HG03103 (cell line): ENCODE measurements at regions not wholly inside any gene's neighbourhood (a gene's known extent, or its start where the extent isn't known, plus 50 kb on each side); places are given as distances from the start of the nearest gene placed in this dataset.

Experiments used
- ATAC-seq: cut with Tn5 transposase; IDR thresholded peaks from one replicate; pipeline ENCODE4 v1.9.1; 2021; ENCODE audit warnings: low read depth; ENCODE audit not compliant: unreplicated experiment

DNA sequence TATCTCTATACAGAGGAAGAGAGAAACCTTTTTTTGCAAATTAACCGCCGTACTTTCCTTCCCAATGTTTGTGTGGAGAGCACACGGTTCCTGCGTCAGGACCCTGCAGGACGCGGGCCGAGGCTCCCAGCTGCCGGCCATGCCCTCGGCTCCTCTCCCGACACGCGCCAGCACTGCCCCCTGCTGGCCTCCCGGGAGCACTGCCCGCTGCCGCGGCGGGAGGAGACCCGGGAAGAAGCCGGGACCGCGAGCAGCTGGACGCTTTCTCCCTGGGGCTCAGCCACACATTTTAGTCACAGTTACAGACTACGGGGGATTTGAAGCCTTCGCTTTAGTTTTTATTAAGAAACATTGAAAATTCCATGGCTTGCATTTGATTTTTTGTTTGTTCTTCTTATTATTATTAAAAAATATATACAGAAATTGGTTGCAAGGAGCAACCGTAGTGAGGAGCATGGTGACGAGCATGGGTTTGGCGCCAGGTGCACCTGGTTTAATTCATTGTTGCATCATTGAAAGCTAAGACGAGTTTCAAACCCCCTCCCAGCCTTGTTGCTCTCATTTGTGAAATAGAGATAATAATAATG is 401.2 kb downstream of the GALR1 start:
- ATAC-seq: peak; percentile 77

DNA sequence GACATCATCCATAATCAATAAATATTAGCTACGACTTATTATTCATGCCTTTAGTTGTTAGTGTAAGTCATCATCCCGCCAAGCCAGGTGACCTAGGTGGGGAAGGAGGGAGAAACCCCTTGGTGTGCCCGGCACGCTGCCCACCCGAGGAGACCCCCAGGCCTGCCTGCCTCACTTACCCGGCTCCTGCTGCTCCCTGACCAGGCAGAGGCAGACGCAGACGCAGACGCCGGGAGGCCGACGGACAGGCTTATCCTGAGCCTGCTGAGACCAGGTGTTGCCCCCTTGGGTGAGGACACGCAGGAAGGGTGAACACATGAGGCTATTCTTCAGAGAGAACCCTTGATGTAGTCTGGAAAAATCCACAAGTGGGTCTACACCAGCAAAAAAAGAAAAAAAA is 401.8 kb downstream of the GALR1 start:
- no peak for ATAC-seq

DNA sequence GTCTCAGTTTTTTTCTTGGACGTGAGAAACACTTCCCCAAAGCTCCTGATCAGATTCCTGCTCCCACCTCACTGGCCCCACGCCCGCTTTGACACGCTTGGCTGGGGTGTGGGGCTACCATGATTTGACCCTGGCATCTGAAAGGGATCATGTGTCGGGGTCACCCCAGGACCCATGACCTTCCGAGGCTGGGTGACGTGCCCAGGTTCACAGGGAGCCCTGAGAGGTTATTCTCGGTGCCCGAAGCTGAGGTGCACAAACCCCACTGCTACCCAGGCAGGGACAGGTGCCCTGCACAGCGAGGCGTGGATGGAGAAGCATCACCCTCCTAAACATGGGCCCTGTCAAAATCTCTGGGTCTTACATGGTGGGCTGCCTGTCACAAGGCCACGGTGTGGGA is 404.1 kb downstream of the GALR1 start:
- ATAC-seq: no peak

DNA sequence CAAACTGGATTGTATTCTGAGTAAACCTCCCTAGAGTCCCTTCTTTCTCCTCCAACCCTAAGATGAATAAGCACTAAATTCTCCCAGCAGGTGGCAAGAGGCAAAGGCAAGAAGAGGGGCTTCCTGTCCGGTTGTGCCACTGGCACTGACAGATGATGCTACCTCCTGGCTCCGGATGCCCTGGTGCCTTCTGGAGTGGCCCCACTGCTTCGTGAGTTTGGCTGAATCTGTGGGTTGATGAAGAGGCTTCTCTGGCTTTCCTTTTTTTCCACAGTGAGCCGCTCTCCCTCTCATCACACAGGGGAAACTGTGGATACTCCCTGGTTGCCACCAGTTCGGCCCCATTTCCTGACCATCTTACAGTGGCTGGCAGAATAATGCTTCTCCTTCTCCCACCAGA is 404.7 kb downstream of the GALR1 start:
- no peak for ATAC-seq

DNA sequence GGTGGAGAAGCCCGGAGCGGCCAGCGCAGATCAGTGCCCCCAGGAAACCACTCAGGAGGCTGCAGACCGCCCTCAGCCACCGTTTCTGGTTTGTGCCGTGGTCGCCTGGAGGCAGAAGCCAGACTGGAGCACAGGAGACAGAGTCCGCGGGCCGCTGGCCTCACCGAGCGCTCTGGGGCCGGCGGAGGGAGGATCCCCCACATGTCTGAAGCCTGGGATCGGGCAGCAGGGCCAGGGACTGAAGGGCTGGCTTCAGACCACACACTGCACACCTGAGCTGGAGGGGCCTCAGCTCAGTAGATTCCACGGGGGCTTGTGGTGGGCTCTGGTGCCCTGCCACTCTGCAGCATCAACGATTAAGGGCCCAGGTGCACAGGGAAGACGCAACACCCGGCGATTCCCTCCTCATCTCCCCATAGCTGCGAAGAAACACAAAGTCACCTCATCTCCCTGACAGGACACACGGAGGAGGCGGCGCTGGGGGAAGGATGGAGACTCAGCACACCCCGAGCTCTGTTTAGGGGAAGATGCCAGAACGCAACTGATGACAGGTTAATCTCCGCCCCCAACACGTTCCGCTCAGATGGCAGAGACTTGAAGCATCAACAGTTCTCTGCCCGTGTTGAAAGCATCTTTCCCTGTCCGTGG is 408.1 kb downstream of the GALR1 start:
- ATAC-seq: no peak

DNA sequence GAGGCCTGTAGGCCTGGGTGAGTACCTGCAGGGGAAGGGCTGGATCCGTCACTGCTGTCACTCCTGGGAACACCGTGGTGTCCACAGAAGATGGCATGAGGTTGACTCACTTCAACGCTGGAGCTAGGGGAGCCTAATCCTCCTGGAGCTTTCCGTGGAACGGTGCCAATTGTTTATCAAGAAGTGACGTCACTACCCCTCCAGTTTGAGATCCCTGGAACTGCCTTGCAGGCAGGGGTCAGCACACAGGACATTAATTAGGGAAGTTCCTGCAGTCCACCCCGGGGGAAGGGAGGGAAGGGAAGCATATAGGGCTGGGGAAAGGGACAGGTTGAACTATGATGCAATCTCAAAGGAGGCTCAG is 408.6 kb downstream of the GALR1 start:
- no peak for ATAC-seq

DNA sequence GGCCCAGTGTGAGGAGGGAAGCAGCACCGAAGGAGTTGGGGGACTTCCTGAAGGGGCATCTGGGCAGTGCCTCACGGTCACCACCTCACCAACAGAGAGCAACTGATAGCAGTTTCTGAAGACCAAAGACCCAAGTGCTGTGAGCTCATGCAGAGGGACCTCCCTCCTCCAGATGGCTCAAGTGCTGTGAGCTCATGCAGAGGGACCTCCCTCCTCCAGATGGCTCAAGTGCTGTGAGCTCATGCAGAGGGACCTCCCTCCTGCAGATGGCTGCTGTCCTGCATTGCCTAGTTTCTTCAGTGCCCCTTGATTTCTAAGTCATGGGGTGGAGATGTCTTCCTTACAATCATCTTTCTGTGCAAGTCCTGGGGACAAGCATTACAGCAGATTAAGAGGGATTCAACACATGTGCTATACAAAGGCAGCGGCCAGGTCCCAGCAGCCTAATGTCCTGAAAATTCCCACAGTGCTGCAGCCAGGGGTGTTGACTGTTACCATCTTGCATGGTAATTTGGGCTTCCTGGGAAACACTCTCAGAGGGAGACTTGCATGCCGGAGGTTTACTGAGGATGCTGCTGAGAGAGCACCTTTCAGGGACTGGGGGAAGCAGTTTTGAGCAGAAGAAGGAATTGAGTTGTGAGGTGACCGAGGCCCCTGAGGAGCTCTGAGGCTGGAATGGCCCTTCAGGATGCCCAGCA is 409.3 kb downstream of the GALR1 start:
- no peak for ATAC-seq

DNA sequence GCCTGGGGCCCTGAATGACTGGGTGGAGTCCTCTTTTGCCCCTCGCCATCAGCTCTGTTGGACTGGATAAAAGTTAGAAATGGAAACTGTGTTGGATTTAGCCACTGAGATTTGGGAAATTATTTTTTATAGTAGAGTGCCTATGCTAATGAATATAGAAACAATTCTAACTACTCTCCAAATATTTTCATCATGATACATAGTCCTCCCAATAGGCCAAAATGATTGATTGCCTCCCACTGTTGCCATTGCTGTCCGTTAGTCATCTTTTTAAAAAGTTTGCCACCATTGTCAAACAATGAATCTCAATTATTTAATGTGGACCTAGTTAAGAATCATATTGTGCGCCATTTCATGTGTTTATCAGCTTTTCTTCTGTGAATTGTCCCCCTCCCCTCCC is 417.0 kb downstream of the GALR1 start:
- ATAC-seq: no peak

DNA sequence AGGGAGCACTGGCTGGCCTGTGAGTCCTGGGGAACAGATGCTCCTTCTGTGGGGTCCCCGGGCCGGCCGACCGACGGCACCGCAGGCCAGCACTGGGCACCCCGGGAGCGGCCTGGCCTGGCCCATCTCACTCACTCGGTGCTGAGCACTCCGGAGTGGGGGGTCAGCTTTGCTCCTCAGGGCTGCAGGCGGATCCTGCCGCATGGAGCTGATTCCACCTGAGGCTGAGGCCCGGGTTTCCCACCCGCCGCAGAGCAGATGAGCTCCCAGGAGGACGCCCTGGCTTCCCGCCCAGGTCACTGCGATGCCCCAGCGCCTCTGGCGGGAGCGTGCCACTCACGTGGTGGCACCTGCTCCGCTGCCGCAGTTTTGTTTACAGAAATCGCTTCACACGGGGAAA is 418.6 kb downstream of the GALR1 start:
- no peak for ATAC-seq

DNA sequence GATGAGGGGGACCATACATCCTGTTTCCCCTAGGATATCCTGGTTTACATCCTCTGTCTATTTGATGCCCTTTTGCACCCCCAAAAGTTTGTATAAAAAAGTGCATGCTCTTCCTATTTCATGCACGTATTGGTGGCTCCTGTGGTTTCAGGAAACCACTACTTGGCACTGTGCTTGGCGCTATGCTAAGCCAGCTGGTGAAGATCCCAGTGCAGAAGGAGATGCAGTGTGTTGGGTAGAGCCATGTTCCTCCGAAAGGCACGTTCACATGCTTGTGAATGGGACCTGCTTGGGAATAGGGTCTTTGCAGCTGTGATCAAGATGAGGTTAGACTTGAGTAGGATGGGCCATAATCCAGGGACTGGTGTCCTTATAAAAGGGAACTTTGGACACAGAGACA is 419.7 kb downstream of the GALR1 start:
- ATAC-seq: no peak

DNA sequence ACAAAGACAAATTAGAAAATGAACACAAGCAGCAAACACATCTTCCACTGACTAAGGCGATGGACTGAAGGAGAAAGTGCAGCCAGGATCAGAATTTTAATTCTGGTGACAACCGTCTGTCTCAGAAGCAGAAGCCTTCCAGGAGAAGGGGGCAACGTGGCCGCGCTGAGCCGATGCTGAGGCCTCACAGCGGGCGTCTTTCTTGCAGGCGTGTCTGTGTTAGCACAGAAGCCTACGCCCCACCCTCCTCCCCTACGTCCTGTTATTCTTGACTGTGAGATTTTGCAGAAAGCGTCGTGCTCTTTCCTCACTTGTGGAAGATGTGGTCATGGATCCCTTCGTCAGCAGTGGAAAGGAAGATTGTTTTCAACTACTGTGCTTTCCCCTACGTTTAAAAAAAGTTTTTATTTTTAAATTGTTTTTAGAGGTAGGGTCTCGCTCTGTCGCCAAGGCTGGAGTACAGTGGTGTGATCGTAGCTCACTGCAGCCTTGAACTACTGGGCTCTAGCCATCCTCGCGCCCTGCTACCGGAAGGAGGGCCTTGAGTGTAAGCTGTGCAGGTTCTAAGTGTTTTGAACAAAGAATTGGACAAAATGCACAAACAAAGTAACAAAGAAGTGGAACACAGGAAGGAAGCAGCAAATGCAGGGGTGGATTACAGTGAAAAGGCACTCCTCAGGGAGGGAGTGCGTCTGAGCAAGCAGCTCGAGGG is 422.0 kb downstream of the GALR1 start:
- no peak for ATAC-seq

DNA sequence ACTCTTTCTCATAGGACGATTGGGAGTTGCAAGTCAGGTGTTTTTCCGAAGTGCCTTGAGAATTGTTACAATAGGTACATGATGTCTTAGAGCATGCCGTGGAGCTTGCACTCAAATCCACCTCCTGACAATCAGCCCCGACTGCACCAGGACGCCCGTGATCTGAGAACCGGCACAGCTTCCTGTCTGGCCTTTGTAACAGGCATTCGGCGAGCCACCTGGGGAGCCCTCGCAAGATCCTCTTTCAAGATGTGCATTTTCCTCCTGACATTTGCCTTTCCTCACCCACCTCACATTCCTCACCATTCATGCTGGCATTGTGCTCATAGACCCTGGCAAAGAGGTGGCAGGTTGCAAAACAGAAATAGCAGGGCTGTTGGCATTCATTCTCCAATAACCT is 427.3 kb downstream of the GALR1 start:
- ATAC-seq: no peak

DNA sequence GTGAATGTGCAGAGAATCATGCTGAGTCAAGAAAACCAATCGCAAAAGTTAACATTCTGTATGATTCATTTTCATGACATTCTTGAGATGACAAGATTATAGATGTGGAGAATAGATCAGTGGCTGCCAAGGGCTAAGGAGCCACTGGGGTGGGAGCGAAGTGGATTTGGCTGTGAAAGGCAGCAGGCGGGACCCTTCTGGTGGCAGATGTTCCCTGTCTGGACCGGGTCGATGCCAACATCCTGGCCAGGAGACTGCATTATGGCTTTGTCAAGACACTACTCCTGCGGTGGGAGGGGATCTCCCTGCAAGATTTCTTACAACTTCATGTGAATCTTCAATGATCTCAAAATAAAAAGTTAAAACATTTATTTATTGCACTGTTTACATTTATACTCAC is 427.9 kb downstream of the GALR1 start:
- no peak for ATAC-seq

DNA sequence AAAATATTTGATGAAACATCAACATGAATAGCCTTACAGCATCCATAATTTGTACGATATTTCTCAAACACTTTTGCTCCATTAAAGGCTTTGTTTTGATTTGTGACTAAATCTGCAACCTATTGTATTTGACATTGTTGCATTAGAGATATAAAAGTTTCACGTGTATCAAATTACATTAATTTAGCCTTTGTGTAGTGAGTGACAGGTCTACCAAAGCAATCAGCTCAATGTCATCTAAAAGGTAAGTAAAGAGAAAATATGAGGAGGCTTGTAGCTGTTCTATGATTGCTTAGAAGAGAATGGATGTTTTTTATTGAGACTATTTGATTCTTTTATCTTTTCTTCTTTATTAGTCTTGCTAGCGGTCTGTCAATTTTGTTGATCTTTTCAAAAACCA is 430.2 kb downstream of the GALR1 start:
- ATAC-seq: no peak

DNA sequence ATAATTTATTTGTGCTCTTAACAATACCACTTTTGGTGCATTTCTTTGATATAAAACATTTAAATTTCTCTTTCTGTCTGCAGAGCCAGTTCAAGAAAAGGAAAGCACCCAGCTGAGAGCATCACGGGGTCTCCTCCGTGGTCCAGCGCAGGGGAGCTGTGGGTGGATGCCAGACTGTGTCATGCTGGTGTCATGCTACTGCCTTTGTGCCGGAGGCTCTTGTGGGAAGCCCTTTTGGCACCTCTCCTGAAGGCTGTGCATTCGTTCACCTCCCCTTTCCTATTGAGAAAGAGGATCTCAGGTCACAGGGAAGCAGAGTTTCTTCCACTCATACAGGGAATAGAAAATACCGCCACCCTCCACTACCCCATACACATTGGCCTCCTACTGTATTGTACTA is 450.4 kb downstream of the GALR1 start:
- no peak for ATAC-seq

DNA sequence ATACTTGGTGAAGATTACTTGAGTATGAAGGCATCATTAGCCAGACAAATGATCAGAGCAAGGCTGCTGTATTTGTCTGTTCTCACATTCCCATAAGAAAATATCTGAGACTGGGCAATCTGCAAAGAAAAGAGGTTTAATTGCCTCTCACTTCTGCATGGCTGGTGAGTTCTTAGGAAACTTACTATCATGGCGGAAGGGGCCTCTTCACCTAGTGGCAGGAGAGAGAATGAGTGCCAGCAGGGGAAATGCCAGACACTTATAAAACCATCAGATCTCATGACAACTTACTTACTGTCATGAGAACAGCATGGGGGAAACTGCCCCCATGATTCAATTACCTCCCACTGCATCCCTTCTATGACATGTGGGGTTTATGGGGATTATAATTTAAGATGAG is 452.3 kb downstream of the GALR1 start:
- ATAC-seq: no peak

DNA sequence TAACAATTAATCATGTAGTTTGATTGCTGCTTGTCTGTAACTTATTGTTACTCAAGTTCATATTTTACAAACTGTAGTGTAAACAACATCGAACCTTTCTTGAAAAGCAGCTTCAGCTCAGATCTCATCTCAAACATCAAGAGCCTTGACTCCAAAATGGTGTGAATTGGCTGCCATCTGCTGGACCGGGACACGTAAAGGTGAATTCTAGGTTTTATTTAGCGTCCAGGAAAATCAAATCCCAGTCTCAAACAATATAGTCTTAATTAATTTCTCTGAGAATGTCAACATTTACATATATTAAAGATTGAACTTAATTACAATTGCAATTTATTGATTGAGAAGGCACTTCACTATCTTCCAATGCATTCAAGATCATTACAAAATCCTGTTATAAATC is 453.0 kb downstream of the GALR1 start:
- no peak for ATAC-seq

DNA sequence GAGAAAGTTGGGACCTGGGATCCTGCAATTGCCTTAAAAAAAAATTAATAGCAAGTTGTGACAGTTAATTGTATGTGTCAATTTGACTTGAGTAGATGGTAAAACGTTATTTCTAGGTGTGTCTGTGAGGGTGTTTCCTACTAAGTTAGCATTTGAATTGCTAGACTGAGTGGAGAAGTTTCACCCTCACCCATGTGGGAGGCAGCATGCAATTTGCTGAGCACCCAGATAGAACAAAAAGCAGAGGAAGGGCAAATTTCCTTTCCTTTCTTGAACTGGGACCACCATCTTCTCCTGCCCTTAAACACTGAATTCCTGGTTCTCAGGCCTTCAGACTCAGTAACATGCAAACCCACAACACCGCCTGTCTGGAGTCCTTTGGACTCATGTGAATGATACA is 455.7 kb downstream of the GALR1 start:
- ATAC-seq: no peak

DNA sequence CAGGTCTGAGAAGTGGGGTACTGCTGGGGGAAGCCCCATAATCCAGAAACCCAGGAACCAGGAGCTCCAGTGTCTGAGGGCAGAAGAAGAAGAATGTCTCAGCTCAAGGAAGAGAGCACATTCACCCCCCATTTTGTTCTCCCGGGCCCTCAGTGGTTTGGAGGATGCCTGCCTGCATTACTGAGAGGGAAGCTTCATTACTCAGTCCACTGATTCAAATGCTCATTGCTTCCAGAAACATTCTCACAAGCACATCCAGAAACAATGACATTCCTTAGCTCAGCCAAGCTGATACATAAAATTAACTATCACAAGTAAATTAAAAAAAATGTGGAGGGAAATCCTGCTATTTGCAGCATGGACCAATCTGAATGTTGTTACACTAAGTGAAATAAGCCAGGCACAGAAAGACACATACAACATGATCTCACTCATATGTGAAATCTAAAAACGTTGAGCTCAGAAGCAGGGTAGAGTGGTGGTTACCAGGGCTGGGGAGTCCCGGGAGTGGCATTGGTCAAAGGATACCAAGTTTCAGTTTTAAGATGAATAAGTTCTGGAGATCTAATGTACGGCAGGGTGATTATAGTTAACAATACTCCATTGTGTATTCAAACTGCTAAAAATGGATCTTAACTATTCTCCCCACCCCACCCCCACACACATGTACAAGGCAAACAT is 459.3 kb downstream of the GALR1 start:
- ATAC-seq: no peak

DNA sequence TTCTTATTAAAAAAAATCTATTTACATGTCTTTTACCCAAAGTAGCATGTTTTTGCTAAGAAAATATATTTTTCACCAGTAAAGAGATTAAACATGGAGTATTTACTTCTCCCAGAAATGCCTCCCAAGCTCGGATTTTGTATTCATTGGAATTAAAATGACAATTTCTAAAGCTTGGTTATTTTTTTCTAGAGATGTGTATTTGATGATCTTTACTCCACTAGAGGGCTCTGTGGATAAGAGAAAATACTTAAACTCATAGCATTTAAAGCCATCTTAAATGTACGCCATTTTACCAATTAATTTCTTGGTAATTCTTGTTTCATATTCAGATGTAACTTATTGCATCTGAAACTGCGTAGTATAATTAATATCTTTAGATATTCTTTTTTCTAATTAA is 461.4 kb downstream of the GALR1 start:
- no peak for ATAC-seq

DNA sequence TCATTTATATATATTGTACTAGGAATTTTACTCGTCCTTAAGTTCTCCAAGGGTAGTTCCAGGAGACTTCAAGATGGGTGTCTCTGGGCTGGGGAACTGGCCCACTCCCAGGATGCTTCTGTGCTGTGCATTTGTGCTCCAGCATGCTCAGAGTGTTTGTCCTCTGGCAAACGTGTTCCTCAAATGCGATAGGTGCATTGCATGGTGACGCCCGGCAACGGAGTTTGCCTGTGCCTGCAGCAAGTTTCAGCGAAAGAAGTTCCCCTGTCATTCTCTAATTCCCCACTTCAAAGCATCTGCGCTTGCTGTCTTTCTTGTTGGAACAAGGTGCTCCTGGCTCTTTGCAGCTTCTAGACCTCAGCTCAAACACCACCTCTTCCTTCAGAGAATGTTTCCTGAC is 465.1 kb downstream of the GALR1 start:
- no peak for ATAC-seq
